ENCODE measurements at regions not wholly inside any gene's neighbourhood (a gene's known extent, or its start where the extent isn't known, plus 50 kb on each side); places are given as distances from the start of the nearest gene placed in this dataset.

GRCh38 chr13:92938486-92939020, 288.1 kb upstream of the GPC6 start:
- DNase-seq (ENCODE audit: low spot score): no peak

DNA sequence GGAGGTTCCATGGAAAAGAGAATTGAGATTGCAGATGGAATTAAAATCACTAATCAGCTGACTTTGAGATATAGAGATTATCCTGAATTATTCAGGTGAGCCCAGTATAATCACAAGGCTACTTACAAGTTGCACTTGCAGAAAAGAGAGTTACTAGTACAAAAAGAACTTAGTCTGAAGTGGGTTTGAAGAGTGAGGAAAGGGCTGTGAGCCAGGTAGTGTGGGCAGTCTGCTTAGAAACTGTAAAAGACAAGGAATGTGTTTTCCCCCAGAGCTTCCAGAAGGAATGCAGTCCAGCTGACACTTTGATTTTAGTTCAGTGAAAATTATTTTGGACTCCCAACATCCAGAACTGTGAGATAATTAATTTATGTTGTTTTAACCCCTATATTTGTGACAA, 285.4 kb upstream of the GPC6 start:
- no peak for DNase-seq (ENCODE audit: low spot score)

- no peak for DNase-seq (ENCODE audit: low spot score)
These were observed 278.7 kb upstream of the GPC6 start for GRCh38 chr13:92947770-92948434.

- DNase-seq (ENCODE audit: low spot score): no peak
These were observed 275.8 kb upstream of the GPC6 start for GRCh38 chr13:92950771-92951170.

DNA sequence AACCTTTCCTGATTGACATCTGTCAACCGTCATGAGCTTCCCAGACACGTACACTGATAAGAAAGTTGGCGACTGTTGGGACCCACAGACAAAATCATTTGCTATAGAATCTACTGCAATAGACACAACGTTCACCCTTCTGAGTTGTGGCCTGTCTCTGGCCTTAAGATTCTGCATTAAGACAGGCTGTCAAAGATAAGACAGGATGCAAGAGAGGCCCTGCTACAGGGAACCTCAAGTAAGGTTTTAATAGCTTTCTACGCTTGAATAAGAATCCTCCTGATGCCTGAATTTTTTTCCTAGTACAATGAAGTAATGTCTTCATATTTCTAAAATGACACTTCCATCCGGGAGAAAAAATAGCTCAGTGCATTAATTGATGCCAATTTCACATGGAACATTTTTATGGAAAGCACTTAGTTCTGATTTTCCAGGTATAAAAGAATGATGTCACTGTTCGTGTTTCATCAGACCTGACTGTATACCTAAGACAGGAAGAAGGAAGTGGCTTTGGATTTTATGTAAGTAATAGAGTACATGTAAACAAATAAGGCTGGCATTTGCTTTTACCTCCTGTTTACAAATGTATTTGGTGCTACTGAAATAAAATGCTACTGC, 275.2 kb upstream of the GPC6 start:
- no peak for DNase-seq (ENCODE audit: low spot score)

DNA sequence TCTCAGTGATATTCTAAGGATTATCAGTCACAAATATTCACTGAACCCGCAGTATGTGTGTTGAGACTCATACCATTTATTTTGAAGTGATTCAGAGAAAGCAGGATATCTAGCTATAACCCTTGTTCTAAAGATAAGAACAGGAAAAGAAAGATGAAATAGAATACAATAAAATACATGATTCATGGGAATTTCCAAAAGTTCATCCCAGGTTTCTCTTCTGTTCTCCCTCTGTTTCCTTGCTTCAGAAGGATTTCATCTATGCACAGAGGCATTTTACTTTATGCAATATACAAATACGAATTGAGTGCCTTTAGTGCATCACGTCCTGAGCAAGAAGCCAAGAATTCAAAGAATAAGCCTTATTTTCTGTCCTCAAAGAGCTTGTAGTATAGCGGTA, 274.4 kb upstream of the GPC6 start:
- no peak for DNase-seq (ENCODE audit: low spot score)

GRCh38 chr13:92954746-92955145, 271.9 kb upstream of the GPC6 start:
- DNase-seq (ENCODE audit: low spot score): no peak

DNA sequence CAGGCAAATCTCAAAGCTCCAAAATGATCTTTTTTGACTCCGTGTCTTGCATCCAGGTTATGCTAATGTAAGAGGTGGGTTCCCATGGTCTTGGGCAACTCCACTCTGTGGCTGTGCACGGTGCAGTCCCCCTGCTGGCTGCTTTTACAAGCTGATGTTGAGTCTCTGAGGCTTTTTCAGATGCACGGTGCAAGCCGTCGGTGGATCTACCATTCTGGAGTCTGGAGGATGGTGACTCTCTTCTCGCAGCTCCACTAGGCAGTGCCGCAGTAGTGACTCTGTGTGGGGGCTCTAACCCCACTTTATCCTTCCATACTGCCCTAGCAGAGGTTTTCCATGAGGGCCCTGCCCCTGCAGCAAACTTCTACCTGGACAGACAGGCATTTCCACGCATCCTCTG, 266.8 kb upstream of the GPC6 start:
- no peak for DNase-seq (ENCODE audit: low spot score)

- DNase-seq (ENCODE audit: low spot score): no peak
These were observed 263.6 kb upstream of the GPC6 start for GRCh38 chr13:92963029-92963428.

DNA sequence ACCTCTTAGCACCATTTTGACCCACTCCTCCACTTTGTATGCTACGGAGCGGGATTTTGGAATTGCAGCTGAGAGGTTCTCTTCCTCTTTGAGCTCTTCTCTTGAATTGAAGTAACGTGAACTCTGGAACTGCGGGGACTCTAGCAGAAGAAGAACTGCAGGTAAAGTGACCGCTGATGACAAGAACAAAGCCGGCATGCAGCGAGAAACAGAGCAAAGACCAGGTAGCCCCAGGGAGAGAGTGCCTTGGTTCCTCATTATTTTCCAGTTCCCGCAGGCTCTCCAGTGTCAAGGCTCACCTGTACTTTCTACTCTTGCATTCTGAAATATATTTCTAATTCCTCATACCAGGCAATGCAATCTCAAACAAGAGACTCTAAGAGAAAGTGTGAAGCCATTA, 260.3 kb upstream of the GPC6 start:
- no peak for DNase-seq (ENCODE audit: low spot score)

DNA sequence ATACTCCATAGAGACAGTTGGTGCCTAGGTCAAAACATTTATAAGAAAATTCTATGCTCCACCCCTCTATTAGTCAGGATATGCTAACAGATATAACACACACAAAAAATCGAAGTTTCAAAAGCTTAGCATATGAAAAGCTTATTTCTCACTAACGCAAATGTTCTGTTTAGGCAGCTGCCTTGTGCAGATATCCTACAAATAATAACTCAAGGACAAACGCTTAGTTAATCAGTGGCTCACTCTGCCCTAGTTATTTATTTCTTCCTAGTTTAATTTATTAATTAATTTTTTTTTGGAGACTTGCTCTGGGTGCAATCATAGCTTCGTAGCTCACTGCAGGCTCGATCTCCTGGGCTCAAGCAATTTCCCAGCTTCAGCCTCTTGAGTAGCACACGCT, 259.7 kb upstream of the GPC6 start:
- DNase-seq (ENCODE audit: low spot score): no peak

GRCh38 chr13:92967923-92968322, 258.7 kb upstream of the GPC6 start:
- no peak for DNase-seq (ENCODE audit: low spot score)

DNA sequence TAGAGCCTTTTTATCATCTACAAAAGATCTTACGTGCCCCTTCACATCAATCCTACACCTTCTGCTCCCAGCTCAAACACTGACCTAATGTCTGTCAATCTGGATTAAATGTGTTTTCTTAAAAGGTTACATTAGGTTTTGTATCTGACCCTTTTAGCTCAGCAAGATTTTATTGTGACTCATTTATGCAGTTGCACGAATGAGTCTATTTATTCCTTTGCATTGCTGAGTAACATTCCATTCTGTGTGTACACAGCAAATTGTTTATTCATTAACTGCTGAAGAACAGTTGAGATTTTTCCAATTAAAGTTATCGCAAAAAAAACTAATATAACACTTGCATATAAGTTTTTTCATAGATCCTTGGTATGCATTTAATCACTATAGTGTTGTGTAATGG, 253.9 kb upstream of the GPC6 start:
- no peak for DNase-seq (ENCODE audit: low spot score)

DNA sequence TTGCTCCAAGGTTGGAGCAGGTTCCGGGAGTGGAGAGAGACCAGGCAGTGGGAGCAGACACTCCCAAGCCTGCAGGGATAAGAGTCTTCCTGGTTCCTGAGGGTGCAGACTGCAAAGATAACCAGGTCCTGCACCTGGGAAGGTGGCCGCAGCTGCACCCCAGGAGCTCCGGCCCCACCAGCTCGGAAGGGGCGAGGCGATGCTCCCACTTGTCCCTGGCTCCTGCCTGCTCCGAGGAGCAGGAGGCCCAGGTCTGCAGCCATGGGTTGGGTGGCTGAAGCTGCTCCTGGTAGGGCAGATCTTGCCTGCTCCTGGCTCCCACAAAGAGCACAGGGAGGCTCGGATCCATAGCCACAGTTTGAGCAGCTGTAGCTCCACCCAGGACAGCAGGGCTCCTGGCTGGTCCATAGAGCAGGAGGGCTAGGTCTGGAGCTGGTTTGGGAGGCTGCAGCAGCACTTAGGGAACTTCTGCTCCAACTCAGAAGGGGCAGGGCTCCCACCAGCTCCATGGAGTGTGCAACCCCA, 251.6 kb upstream of the GPC6 start:
- DNase-seq (ENCODE audit: low spot score): no peak

- DNase-seq (ENCODE audit: low spot score): no peak
These were observed 249.9 kb upstream of the GPC6 start for GRCh38 chr13:92976657-92977056.

DNA sequence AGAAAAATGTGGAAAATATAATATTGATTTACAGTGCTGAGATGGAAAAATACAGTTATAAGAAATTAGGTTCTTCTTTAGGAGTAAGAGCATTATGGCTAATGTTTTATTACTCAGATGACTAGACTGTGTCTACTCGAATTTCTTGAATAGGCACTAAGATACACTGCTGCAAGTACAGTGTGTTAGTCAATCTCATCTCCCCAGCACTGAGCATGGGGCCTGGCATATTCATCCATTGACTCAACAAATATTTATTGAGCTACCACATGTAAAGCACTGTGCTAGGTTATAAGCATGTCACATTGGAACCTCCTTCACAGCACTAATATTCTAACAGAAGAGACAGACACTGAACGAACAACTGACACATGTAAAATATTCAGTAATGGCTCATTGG, 242.5 kb upstream of the GPC6 start:
- no peak for DNase-seq (ENCODE audit: low spot score)

GRCh38 chr13:92989301-92989700, 237.3 kb upstream of the GPC6 start:
- no peak for DNase-seq (ENCODE audit: low spot score)

DNA sequence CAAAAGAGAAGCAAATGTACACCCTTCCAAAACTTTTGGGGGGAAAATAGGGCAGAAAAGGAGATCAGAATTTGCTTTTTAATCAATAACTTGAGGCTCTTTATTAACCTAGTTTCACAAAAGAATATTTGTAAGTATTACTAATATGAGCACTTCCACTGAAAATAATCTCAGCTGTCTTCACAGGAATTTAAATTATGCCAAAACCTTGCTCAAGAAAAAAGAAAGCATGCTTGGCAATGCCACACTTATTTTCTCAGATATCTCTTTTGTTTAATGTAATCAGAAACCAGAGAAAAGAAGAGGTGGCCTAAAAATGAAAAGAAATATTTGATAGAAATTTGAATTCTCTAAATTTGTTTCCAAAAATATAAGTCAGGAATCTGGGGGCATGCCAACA, 234.9 kb upstream of the GPC6 start:
- DNase-seq (ENCODE audit: low spot score): no peak

DNA sequence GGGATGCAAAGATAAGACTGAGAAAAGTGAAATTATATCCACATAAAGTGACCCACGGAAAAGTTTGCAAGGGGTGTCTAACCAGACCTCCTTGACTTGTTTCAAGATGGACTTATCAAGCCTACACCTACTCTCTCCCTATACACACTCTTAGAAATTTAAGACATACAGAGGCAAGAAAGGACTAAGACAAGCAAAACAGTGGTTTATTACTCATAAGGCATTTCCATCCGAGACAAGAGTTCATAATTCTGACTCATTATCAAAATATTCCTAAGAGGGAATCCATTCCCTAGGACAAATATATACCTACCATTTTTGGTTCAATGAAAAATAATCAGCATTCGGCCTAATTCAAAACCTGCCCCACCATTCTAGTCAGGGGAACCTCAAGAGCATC, 232.6 kb upstream of the GPC6 start:
- peak; percentile 7 for DNase-seq (ENCODE audit: low spot score)

DNA sequence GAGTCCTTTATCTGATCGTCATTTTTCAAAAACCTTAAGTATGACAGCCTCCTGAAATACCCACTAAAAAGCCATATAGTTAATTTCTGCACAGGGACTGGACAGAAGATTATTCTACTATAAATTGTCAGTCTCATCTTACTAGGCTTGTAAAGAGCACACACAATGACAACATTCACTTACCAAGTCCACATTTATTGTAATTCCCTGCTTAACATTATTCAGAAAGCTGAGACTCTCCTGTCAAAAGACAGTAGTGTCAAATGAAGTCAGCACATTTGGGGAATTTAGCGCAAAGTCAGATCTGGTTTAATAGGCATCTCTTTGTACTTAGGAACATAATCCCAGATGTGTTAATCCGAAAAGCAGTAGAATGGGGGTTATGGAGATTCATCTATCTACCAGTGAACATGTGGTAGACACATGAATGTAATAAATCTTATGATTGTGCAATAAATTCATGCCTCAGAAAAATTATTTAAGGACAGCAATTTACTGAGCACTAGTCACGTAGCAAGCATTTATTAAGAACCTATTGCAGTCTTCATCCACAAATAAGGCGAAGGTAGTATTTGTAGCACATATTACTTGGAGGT, 224.6 kb upstream of the GPC6 start:
- no peak for DNase-seq (ENCODE audit: low spot score)

DNA sequence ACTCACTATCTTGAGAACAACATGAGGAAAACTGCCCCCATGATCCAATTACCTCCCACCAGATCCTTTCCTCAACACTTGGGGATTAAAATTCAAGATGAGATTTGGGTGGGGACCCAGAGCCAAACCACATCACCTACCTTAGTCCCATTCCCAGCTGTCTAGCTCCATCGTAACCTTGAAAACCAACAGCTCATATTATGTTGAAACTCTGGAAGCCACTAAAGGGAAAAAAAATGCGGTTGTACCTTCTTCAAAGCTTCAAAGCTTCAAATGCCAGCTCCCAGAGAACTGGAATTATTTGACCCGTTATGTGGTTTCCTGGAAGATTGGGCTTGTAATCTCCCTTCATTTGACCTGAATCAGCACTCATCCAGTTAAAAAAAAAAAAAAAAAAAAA, 223.1 kb upstream of the GPC6 start:
- DNase-seq (ENCODE audit: low spot score): no peak

DNA sequence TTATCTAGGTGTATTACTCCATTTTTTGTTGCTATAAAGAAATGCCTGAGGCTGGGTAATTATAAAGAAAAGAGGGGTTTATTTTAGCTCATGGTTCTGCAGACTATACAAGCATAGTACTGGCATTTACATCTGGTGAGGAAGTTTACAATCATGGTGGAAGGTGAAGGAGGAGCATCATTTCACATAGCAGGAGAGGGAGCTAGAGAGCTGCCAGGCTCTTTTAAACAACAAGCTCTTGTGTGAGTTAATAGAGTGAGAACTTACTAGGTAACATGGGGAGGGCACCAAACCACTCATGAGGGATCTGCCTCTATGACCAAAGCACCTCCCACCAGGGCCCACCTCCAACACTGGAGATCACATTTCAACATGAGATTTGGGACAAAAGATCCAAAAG, 221.7 kb upstream of the GPC6 start:
- no peak for DNase-seq (ENCODE audit: low spot score)

GRCh38 chr13:93007928-93008327, 218.7 kb upstream of the GPC6 start:
- DNase-seq (ENCODE audit: low spot score): no peak
